ENCODE measurements at regions not wholly inside any gene's neighbourhood (a gene's known extent, or its start where the extent isn't known, plus 50 kb on each side); places are given as distances from the start of the nearest gene placed in this dataset.

DNA sequence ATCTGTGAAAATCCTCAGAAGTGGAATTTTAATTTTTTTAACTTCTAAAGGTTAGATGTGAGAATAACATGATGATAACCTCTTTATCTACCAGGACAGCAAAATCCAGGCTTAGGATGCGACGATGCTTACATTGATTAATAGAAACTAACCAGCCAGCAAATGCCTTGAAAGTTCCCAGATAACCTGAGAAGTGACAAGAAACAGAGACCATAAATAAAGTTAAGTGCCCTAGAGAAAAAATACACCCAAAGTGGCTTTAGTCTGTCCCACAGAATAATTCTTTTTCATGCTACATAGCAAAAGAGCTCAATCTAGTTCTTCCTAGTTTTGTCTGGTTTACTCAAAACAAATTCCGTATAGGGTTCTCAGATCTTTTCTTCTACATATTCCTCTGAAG, 262.7 kb downstream of the WDR11 start:
- ATAC-seq (ENCODE audit: low read depth) (no peak), DNase-seq (no peak)
- H3K4me3 Mint-ChIP-seq, result no peak overlapping the region
- intact Hi-C loops (cut with micrococcal nuclease), result no loop called here
- H3K4me1 Mint-ChIP-seq, result no peaks in the 10 kb centered on the region
- H3K27me3 Mint-ChIP-seq, result no peaks in the 10 kb centered on the region
- peaks cover 9% of the 10 kb centered on the region for H3K9me3 Mint-ChIP-seq
- TF ChIP-seq, protein P1, sequence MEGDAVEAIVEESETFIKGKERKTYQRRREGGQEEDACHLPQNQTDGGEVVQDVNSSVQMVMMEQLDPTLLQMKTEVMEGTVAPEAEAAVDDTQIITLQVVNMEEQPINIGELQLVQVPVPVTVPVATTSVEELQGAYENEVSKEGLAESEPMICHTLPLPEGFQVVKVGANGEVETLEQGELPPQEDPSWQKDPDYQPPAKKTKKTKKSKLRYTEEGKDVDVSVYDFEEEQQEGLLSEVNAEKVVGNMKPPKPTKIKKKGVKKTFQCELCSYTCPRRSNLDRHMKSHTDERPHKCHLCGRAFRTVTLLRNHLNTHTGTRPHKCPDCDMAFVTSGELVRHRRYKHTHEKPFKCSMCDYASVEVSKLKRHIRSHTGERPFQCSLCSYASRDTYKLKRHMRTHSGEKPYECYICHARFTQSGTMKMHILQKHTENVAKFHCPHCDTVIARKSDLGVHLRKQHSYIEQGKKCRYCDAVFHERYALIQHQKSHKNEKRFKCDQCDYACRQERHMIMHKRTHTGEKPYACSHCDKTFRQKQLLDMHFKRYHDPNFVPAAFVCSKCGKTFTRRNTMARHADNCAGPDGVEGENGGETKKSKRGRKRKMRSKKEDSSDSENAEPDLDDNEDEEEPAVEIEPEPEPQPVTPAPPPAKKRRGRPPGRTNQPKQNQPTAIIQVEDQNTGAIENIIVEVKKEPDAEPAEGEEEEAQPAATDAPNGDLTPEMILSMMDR (IDR thresholded peaks at IDR 0.05), result no peak
- no peak overlapping the region for H3K27ac Mint-ChIP-seq
- ChIA-PET POLR2A (no interaction called here), CTCF (no interaction called here)
- H3K36me3 Mint-ChIP-seq (ENCODE audit: low read depth), result no peaks in the 10 kb centered on the region

DNA sequence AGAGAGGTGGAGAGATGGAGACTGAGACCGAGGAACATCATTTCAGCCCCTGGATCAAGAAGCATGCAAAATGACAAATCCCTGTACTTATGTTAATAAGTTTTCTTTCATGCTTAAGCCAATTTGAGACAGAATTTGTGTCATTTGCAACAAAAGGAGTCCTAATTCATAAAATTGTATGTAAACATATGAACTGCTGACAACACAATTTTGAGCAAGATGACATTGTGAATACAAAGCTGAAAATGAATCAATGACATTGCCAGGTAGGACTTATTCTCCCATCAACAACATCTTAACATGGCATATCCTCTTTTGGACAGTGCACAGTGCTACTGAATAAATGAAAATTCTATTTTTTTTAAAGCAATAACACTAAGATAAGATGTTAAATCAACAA, 264.0 kb downstream of the WDR11 start:
- POLR2A ChIA-PET, result no interaction called here
- Mint-ChIP-seq H3K4me1 (no peaks in the 10 kb centered on the region), H3K9me3 (peaks cover 9% of the 10 kb centered on the region), H3K27me3 (no peaks in the 10 kb centered on the region), H3K27ac (no peak overlapping the region), H3K36me3 (ENCODE audit: low read depth) (no peaks in the 10 kb centered on the region), H3K4me3 (no peak overlapping the region)
- CTCF ChIA-PET, result no interaction called here
- no peak for DNase-seq
- intact Hi-C loops (cut with micrococcal nuclease), result no loop called here
- ATAC-seq (ENCODE audit: low read depth), result no peak
- TF ChIP-seq, protein P1 (IDR thresholded peaks at IDR 0.05), result no peak

DNA sequence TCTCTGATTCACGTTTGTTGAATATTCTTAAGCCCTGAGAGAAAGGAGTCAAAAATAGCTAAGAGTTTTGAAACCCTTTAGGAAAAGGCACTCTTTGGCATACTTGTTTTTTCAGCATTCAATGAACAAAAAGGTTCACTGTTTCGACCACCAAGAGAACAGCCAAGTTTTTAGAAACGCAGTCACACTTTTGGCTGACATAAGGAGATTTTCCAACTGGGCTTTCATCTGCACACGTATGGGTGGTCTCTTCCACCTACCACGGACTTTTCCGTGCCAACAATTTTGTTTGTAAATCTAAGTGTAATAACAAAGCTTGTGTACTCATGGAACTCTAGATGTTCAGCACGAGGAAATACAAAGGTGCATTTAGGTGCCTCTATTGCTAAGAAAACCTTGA, 270.3 kb downstream of the WDR11 start:
- no peak overlapping the region for H3K4me3 Mint-ChIP-seq
- H3K9me3 Mint-ChIP-seq, result peaks cover 4% of the 10 kb centered on the region
- no peaks in the 10 kb centered on the region for H3K4me1 Mint-ChIP-seq
- no peaks in the 10 kb centered on the region for H3K27me3 Mint-ChIP-seq
- H3K27ac Mint-ChIP-seq, result no peak overlapping the region
- H3K36me3 Mint-ChIP-seq (ENCODE audit: low read depth), result no peaks in the 10 kb centered on the region
- intact Hi-C loops (cut with micrococcal nuclease), result no loop called here
- no peak for DNase-seq
- ChIA-PET CTCF (no interaction called here), POLR2A (no interaction called here)
- TF ChIP-seq, protein P1 (IDR thresholded peaks at IDR 0.05), result no peak
- ATAC-seq (ENCODE audit: low read depth), result no peak

GRCh38 chr10:121127151-121127906, 276.2 kb downstream of the WDR11 start:
- H3K4me3 Mint-ChIP-seq, result no peak overlapping the region

GRCh38 chr10:121128164-121128563, 277.0 kb downstream of the WDR11 start:
- TF ChIP-seq, protein P1 (IDR thresholded peaks at IDR 0.05), result no peak
- Mint-ChIP-seq H3K36me3 (ENCODE audit: low read depth) (no peaks in the 10 kb centered on the region), H3K27me3 (no peaks in the 10 kb centered on the region), H3K4me1 (no peaks in the 10 kb centered on the region), H3K9me3 (no peaks in the 10 kb centered on the region), H3K4me3 (no peak overlapping the region), H3K27ac (no peak overlapping the region)
- intact Hi-C loops (cut with micrococcal nuclease), result no loop called here
- ChIA-PET POLR2A (no interaction called here), CTCF (no interaction called here)
- DNase-seq, result no peak
- ATAC-seq (ENCODE audit: low read depth), result no peak

More at GRCh38 chr10:121127151-121127906, 276.2 kb downstream of the WDR11 start:
- no peak overlapping the region for H3K27ac Mint-ChIP-seq
- DNase-seq (no peak), ATAC-seq (ENCODE audit: low read depth) (no peak)
- H3K4me1 Mint-ChIP-seq, result no peaks in the 10 kb centered on the region
- no peaks in the 10 kb centered on the region for H3K27me3 Mint-ChIP-seq
- ChIA-PET CTCF (no interaction called here), POLR2A (no interaction called here)
- intact Hi-C loops (cut with micrococcal nuclease), result no loop called here
- no peaks in the 10 kb centered on the region for H3K36me3 Mint-ChIP-seq (ENCODE audit: low read depth)
- no peaks in the 10 kb centered on the region for H3K9me3 Mint-ChIP-seq
- TF ChIP-seq, protein P1 (IDR thresholded peaks at IDR 0.05), result no peak
